ENCODE measurements at regions not wholly inside any gene's neighbourhood (a gene's known extent, or its start where the extent isn't known, plus 50 kb on each side); places are given as distances from the start of the nearest gene placed in this dataset.
"Not testable (repeated sequence)": the region's sequence is repeated elsewhere in the genome, so short reads cannot be mapped to it uniquely, and the experiment has no call there.

- FAIRE-seq: no peak
Observed at GRCh38 chr2:82344670-82345069, 2040.1 kb upstream of the LRRTM1 start.

GRCh38 chr2:82342356-82342755 lies 2037.8 kb upstream of the LRRTM1 start:
- FAIRE-seq: no peak

- FAIRE-seq: no peak
Observed at GRCh38 chr2:82340578-82341053, 2036.1 kb upstream of the LRRTM1 start.

GRCh38 chr2:82339805-82340204 lies 2035.3 kb upstream of the LRRTM1 start:
- FAIRE-seq: no peak

- FAIRE-seq: no peak
Observed at GRCh38 chr2:82333697-82334096, 2029.1 kb upstream of the LRRTM1 start.

GRCh38 chr2:82330155-82330554 lies 2025.6 kb upstream of the LRRTM1 start:
- FAIRE-seq: no peak

- not testable (repeated sequence) for FAIRE-seq
Observed at GRCh38 chr2:82326180-82326767, 2021.7 kb upstream of the LRRTM1 start.

- FAIRE-seq: no peak
Observed at GRCh38 chr2:82320296-82320695, 2015.7 kb upstream of the LRRTM1 start.

GRCh38 chr2:82317012-82317411 lies 2012.5 kb upstream of the LRRTM1 start:
- peak; percentile 88 for FAIRE-seq

- FAIRE-seq: peak; percentile 5
Observed at GRCh38 chr2:82316586-82316985, 2012.0 kb upstream of the LRRTM1 start.

GRCh38 chr2:82314836-82315472 lies 2010.4 kb upstream of the LRRTM1 start:
- FAIRE-seq: no peak

- no peak for FAIRE-seq
Observed at GRCh38 chr2:82307511-82307910, 2003.0 kb upstream of the LRRTM1 start.

GRCh38 chr2:82301506-82301905 lies 1997.0 kb upstream of the LRRTM1 start:
- no peak for FAIRE-seq

GRCh38 chr2:82289446-82289845 lies 1984.9 kb upstream of the LRRTM1 start:
- FAIRE-seq: no peak

GRCh38 chr2:82283075-82283474 lies 1978.5 kb upstream of the LRRTM1 start:
- no peak for FAIRE-seq

- FAIRE-seq: no peak
Observed at GRCh38 chr2:82282111-82282882, 1977.7 kb upstream of the LRRTM1 start.

- no peak for FAIRE-seq
Observed at GRCh38 chr2:82279367-82279766, 1974.8 kb upstream of the LRRTM1 start.

GRCh38 chr2:82278416-82278815 lies 1973.9 kb upstream of the LRRTM1 start:
- no peak for FAIRE-seq

- FAIRE-seq: no peak
Observed at GRCh38 chr2:82275599-82275998, 1971.0 kb upstream of the LRRTM1 start.

GRCh38 chr2:82268446-82268845 lies 1963.9 kb upstream of the LRRTM1 start:
- FAIRE-seq: no peak

- FAIRE-seq: no peak
Observed at GRCh38 chr2:82260521-82260920, 1956.0 kb upstream of the LRRTM1 start.

GRCh38 chr2:82259551-82259950 lies 1955.0 kb upstream of the LRRTM1 start:
- no peak for FAIRE-seq

GRCh38 chr2:82257796-82258555 lies 1953.4 kb upstream of the LRRTM1 start:
- FAIRE-seq: no peak
